SKM-1 treated with dmso at 0.1 percent for 144 hours (cell line): ENCODE measurements at regions not wholly inside any gene's neighbourhood (a gene's known extent, or its start where the extent isn't known, plus 50 kb on each side); places are given as distances from the start of the nearest gene placed in this dataset.
A peak's percentile ranks its signal among the peaks of the same experiment; 100 is the strongest.
"Not testable (repeated sequence)": the region's sequence is repeated elsewhere in the genome, so short reads cannot be mapped to it uniquely, and the experiment has no call there.

Source experiments
- DNase-seq: peaks from one replicate; lab custom pipeline; 2025; ENCODE audit not compliant: unreplicated experiment; lab: John Stamatoyannopoulos, UW

DNA sequence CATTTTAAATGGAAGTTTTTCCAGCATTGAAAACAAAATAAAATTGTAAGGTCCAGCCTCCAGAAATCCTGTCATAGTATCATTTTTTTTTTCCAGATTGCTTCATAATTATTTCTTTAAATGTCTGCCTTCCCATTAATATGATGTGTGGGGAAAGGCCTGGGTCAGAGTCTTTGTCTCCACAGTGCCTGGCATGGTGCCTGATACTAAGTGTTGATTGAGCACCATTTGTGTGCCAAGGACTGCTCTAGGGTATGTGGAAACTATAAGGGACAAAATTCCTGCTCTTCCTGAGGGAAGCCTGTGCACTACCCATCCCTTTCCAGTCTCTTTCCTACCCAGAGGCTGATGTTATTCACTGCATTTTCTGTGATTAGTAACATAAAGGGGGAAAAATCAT lies 53.1 kb upstream of the BEND4 start:
- no peak for DNase-seq

DNA sequence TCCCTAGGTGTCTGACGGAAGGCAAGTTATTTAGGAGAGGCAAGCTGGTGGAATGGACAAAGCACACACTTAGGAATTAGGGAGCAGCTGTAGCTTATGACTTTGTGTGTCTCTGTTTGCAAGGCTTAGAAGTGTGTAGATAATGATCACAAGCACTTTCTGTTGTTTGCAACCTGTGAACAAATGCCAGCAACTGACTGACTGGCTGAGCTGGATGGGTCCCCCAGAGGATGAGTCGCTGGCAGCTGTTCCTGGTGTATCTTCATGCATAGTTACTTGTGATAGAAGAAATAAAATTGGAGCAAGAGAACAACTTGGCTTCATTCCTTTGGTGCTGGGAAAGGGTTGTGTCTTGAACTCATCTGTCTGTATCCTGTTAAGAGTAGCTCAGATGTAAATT lies 64.2 kb upstream of the BEND4 start:
- DNase-seq = no peak

DNA sequence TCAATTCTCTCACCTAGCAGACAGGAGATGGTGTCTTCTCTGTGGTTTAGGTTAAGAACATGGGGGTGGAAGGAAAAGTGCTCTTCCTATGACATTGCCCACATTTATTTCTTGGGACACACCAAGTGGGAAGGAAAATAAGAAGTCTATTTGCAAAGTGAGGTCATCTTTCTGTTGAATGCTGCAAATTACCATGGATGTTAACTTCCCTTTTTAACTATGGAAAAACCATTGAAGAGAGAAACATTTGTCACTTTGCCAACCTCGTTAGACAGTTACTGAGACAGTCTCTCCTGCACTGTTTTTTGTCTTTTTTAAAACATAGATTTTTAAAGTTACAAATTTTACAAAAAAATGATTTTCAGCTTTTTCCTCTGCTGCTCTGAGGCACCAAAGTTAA lies 72.8 kb upstream of the BEND4 start:
- DNase-seq = peak; percentile 37

DNA sequence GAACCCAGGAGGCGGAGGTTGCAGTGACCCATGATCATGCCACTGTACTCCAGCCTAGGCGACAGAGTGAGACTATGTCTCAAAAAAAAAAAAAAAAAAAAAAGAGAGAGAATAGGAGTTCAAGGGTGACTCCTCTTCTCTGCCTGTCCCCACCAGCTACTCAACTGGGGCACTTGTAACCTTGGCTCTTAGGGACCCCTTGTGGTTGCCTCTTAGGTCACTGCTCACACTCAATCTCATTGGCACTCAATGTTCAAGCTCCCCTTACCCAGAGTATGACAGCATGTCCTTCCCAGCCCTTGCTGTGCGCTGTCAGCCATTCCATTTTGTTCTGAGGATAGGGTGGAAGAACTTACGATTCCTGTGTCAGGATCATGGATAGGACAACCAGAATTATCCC lies 82.4 kb upstream of the BEND4 start:
- no peak for DNase-seq

DNA sequence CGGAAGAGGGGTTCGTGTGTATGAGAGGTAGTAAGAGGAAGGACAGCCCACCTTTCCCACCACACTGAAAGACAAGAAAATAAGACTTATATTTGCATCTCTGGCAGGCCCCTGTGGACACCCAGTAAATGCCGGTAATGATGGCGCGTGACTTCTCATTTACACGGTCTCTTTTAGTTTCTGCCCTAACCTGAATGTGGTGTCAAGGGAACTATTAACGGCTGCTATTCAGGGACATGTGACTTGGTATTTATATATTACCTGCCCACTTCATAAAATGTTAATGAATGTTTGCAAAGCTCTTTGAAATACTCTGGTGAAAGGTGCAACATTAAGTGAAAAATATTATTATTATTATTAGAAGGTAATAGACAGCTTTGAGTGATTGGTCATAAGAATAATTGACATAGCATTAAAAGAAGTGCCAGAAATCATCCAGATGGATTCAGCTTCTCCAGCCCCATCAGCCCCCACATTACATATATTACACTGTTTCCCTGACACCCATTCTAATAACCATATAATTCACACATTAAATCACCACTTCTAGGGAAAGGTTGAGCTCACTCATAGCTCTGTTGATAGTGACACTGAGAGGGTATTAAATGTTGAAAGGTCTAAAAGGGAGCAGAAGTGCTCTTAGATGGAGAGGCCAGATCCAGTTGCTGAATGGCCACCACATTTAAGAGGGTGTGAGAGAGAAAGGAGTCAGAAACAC lies 83.0 kb upstream of the BEND4 start:
- no peak for DNase-seq

DNA sequence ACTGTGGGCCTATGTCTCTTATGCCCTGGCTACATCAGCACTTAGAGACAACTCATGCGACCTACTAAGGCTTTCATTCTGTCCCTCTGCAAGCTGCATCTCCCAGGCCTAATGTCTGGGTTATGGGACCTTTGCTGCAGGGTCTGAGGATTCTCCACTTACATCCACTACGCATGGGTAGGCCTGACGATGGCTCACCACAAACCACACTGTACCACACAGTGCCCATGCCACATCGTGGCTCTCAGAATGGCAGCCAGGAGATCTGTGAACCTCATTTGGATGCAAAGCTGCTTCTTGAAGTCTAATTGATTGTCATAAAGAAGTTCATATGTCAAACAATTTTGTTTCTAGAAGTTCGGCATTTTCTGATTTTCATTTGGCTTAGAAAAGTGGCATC lies 84.6 kb upstream of the BEND4 start:
- no peak for DNase-seq

DNA sequence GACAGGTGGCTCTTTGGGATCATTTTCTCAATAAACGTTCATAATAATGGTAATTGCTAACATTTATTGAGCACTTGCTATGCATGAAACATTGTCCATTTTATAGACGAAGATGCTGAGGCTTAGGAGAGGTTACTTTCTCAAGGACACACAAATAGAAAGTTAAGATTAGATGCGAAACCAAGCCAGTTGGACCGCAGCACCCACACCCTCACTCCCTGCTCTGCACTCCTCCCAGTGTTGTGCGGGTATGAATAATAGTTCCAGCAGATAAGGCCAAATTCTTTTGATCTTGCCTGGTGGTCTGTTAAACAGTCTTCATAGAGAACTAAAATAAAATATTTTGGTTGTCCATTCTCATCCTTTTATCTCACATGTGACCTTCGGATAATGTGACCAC lies 85.0 kb upstream of the BEND4 start:
- DNase-seq = no peak

DNA sequence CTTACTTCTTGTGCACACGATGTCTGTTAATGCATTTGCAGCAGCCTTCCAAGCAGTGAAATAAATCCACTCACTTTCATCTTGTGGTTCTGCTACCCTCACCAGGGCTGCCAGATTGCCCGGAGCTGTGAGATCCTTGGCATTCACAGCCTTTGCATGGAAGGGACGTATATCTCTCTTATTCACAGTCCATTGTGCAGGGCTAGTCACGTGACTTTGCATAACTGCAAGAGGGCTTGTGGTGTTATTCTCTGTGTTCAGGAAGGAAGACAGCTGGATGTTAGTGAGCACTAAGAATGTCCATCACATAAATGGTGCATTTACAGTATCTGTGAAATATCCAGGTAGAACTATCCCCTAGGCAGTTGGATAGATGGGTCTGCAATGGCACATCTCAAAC lies 96.5 kb upstream of the BEND4 start:
- no peak for DNase-seq

DNA sequence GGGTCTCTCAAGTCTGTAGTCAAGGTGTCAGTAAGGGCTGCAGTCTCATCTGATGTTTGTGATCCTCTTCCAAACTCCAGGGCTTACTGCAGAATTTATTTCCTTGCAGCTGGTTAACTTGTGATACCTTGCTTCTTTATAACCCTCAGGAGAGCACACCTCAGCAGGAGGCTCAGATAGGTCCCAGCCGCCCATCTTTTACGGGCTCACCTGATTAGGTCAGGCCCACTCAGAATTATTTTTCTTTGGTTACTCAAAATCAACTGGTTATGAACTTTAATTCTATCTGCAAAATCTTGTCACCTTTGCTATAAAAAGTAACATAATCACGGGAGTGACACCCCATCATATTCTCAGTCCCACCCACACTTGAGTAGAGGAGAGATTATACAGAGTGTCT lies 99.9 kb upstream of the BEND4 start:
- no peak for DNase-seq

DNA sequence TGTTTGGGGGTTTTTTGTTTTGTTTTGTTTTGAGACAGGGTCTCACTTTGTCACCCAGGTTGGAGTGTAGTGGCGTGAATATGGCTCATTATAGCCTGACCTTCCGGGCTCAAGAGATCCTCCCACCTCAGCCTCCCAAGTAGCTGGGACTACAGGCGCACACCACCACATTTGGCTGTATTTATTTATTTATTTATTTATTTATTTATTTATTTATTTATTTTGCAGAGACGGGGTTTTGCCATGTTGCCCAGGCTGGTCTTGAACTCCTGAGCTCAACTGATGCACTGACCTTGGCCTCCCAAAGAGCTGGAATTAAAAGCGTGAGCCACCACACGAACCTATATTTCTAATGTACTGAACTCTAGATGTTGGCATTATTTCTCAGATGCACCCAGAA lies 105.2 kb upstream of the BEND4 start:
- DNase-seq = not testable (repeated sequence)

DNA sequence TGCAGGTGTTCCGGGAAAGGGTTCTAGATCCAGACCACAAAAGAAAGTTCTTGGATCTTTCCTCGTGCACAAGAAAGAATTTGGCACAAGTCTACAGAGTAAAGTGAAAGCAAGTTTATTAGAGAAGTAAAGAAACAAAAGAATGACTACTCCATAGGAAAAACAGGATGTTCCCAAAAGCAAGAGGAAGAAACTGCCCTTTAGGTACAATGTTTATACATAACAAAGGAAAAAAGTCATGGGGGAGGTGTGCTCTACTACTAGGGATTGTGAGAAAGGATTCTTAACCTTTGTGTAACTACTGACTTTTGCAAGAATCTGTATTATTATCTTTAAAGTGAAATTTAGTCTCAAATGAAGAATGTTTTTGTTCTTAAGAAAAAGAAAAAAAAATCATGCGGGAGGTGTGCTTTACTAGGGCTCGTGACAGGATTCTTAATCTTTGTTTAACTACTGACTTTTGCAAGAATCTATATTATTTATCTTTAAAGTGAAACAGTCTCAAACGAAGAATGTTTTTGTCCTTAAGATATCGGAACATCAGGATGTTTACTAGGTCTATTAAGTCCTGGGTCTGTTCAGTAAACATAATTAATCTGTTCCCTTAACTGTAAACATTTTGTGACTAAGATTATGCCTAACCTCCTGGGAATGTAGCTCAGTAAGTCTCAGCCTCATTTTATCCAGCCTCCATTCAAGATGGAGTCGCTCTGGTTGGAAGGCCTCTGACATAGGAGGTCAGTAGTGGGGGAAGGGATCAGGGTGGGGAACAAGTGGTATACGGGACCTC lies 110.4 kb upstream of the BEND4 start:
- DNase-seq = no peak

DNA sequence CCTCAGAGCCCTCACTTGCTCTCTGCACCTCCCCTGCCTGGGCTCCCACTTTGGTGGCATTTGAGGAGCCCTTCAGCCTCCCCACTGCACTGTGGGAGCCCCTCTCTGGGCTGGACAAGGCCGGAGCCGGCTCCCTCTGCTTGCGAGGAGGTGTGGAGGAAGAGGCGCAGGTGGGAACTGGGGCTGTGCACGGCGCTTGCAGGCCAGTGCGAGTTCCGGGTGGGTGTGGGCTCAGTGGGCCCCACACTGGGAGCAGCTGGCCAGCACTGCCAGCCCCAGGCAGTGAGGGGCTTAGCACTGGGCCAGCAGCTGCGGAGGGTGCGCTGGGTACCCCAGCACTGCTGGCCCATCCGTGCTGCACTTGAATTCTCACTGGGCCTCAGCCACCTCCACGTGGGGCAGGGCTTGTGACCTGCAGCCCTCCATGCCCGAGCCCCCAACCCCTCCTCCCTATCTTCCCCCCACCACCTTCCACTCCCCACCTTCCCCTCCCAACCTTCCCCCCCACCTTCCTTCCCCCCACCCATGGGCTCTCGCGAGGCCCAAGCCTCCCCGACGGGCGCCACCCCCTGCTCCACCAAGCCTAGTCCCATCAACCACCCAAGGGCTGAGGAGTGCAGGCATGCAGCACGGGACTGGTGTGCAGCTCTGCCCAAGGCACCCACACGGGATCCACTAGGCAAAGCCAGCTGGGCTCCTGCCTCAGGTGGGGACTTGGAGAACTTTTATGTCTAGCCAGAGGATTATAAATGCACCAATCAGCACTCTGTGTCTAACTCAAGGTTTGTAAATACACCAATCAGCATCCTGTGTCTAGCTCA lies 113.5 kb upstream of the BEND4 start:
- no peak for DNase-seq

DNA sequence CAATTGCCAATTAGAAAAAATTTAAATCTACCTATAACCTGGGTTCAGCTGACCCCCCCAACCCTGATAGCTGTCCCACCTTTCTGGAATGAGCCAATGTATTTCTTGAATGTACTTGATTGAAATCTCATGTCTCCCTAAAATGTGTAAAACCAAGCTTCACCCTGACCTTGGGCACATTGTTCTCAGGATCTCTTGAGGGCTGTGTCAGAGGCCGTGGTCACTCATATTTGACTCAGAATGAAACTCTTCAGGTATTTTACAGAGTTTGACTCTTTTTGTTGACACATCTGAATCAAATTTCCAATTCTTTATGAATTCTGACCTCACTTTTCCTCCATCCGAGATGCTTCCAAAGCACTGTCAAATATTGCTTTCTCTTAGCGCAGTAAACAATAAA lies 115.3 kb upstream of the BEND4 start:
- DNase-seq = no peak

DNA sequence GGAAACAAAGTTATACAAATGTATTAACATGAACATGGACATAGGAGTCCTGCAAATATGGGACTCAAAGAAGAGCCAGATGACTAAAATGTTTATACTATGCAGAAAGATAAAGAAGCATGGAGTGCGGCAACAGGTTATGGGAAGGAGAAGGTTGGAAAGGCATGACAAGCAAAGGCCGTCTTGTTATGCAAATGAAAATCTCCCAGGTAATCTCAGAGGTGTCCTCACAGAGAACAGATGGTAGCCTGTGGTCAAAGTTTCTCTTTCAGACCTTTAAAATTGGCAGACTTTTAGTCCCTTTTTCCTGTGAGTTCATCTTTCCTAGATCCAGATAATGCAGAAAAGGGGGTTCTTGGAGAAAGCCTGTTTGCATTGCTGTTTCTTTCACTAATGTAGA lies 116.4 kb upstream of the BEND4 start:
- no peak for DNase-seq

DNA sequence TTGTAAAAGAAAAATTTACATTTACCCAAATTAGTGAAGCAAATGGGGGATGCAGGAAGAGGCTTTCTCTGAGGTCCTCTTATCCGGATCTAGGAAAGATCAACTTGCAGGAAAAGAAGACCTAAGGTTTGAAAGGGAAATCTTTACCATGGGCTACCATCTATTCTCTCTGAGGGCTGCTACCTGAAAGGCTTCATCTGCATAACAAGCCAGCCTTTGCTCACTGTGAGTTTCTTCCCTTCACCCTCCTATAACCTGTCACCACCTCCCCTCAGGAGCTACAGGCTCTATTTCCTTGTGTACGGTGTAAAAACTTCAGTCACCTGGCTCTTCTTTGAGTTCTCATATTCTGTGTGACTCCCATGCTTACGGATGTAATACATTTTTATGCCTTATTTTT lies 118.6 kb upstream of the BEND4 start:
- no peak for DNase-seq

DNA sequence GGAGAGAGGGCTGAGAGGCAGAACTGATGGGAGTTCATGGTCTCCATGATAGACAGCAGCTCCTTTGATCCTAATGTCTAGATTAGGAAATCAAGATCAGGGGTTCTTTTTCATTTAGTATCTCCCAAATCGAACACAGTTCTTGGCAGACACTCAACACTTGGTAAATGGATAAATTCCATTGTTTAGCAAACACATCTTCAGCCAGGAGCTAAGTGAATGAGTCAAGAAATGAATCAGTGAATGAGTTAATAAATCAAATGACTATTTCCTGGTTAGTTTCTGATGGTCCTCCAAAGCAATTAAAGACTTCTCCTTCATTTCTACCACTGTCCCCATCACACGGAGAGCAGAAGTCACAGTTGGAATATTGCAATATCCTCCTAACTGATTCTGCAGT lies 120.0 kb upstream of the SHISA3 start:
- DNase-seq = no peak

DNA sequence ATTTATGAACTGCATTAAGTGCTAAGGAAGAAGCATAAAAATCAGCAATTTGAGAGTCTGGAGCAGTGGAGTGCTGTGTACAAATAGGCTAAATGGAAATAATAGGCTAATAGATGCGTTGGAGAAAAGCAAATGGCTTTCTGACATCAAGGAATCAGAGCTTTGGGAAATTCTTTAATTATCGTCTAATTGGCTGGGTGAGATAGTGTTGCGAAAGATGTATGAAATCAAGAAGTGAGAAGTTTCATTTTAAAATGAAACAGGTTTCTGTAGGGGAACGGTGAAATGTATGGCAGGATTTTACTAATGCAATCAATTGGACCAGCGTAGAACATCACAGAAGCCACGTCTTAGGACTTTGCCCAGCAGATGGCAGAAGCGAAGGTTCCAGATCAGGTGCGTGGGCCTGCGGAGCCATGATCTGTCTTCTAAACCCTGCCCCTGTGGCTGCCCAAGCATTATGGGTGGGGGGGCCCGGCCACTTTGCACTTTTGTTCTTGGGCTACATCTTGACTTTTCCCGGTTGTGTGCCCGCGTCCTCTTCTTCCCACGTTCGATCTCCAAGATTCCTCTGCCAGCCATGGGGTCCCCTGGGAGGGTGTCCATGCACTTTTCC lies 118.5 kb upstream of the SHISA3 start:
- no peak for DNase-seq

DNA sequence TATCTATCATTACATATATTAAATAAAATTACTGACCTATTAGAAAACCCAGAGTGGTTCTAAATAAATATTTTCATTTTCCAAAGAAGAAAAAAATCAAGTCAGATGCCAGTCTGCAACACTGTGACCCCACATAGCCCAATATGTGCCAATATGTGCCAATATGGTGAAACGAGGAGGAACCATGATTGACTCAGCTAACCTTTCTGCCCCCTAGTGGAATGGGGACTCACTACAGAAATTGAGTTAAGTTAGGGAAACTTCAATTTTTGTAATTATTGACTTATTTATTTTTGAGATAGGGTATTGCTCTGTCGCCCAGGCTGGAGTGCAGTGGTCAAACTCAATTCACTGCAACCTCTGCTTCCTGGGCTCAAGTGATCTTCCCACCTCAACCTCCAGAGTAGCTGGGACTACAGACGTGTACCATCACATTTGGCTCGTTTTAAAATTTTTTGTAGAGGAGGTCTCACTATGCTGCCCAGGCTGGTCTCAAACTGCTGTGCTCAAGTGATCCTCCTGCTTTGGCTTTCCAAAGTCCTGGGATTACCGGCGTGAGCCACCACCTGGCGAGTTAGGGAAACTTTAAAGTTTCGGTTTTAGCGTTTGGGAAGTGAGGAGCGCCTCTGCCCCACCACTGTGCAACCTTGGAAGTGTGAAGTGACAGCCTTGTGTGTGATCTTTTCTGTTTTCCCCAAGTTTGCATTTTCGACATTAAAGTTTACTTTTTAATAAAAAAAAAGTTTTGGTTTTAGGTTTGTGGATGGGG lies 116.8 kb upstream of the SHISA3 start:
- peak; percentile 54 for DNase-seq

DNA sequence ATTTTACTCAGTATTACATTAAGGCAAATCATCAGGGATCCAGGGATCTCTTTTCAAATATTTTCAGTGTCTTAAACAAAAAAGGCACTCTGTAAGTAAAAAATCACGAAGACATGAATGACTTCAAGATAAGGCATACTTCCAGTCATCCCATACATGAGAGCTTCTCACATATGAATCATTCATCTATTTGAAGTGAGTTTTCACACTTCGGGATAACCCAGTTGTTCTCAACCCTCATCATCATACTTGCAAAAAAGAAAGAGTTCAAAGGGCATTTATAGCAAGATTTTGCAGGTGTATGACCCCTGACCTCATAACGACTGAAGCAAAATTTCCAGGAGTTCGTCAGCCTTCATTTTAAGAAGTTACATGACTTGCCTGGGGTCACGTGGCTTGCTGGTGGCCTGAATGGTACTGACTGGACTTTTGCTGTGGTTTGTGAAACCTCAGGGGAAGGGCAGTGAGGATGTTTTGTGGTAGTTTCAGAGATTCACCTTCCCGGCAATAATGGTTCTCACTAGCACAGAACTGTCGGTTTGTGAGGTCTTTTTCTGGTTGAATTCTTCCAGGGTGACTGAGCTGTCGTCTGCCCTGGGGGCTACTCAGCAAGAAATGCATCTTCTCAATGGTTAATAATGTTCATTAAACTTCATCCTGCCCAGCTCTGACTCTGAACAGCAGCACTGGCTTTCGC lies 115.8 kb upstream of the SHISA3 start:
- no peak for DNase-seq
